Parathyroid adenoma (tissue), 2 donors: ENCODE measurements at regions not wholly inside any gene's neighbourhood (a gene's known extent, or its start where the extent isn't known, plus 50 kb on each side); places are given as distances from the start of the nearest gene placed in this dataset.

Source experiments
- H2AFZ ChIP-seq: fragments of 300-600 bp; sonication (generic); one replicate; pipeline ENCODE4 v1.7.0; 2017; ENCODE audit warnings: antibody characterized with exemption, mild to moderate bottlenecking
- H3K27ac ChIP-seq: fragments of 300-600 bp; sonication (generic); one replicate; pipeline ENCODE4 v1.7.0; 2017
- H3K27me3 ChIP-seq: fragments of 300-600 bp; sonication (generic); one replicate; pipeline ENCODE4 v1.7.0; 2017; ENCODE audit warnings: low read length; ENCODE audit not compliant: control insufficient read depth, insufficient read depth
- H3K36me3 ChIP-seq: fragments of 300-600 bp; sonication (generic); one replicate; pipeline ENCODE4 v1.7.0; 2017; ENCODE audit warnings: low read length; ENCODE audit not compliant: control insufficient read depth, insufficient read depth
- H3K4me1 ChIP-seq: fragments of 300-600 bp; sonication (generic); one replicate; pipeline ENCODE4 v1.7.0; 2017; ENCODE audit warnings: control low read depth
- H3K4me2 ChIP-seq: fragments of 300-600 bp; sonication (generic); one replicate; pipeline ENCODE4 v1.7.0; 2017; ENCODE audit warnings: low read length
- H3K4me3 ChIP-seq: fragments of 300-600 bp; sonication (generic); one replicate; pipeline ENCODE4 v1.7.0; 2017; ENCODE audit warnings: low read depth, low read length
- H3K79me2 ChIP-seq: fragments of 300-600 bp; sonication (generic); one replicate; pipeline ENCODE4 v1.7.0; 2017; ENCODE audit warnings: control low read depth
- H3K9ac ChIP-seq: fragments of 300-600 bp; sonication (generic); one replicate; pipeline ENCODE4 v1.7.0; 2017; ENCODE audit warnings: mild to moderate bottlenecking
- H3K9me3 ChIP-seq: fragments of 300-600 bp; sonication (generic); one replicate; pipeline ENCODE4 v1.7.0; 2017; ENCODE audit warnings: low read length; ENCODE audit not compliant: control insufficient read depth
- TF ChIP-seq, protein P1 (sequence below): fragments of 300-600 bp; sonication (generic); IDR thresholded peaks from one replicate; pipeline ENCODE4 v1.7.0; 2017; ENCODE audit warnings: antibody characterized with exemption, mild to moderate bottlenecking
- donor health status: primary hyperparathyroidism.

DNA sequence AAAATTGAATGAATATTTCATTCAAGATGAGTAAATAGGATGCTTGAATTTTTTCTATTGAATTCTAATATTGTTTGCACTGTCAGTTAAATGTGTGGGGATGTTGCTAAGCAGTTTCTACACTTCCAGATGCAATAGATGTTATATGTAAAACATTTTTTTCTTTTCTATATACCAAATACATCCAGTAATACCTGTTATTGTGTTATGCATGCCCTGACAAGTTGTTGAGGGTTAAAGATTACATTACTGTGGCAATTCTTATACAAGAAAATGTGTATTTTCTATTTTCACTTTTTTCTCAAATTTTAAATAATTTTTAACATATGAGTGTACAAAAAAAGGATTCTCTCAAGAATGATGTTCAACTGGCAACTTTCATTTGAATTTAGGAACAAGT lies 713.9 kb downstream of the GATA3 start:
- Histone ChIP-seq H3K9ac (no peak overlapping the region), H3K4me1 (no peaks in the 10 kb centered on the region), H3K27ac (no peak overlapping the region), H3K9me3 (no peaks in the 10 kb centered on the region), H3K4me3 (no peak overlapping the region), H3K4me2 (no peak overlapping the region), H3K36me3 (no peaks in the 10 kb centered on the region), H2AFZ (no peak overlapping the region), H3K27me3 (no peaks in the 10 kb centered on the region), H3K79me2 (no peaks in the 10 kb centered on the region)
- TF ChIP-seq, protein P1, sequence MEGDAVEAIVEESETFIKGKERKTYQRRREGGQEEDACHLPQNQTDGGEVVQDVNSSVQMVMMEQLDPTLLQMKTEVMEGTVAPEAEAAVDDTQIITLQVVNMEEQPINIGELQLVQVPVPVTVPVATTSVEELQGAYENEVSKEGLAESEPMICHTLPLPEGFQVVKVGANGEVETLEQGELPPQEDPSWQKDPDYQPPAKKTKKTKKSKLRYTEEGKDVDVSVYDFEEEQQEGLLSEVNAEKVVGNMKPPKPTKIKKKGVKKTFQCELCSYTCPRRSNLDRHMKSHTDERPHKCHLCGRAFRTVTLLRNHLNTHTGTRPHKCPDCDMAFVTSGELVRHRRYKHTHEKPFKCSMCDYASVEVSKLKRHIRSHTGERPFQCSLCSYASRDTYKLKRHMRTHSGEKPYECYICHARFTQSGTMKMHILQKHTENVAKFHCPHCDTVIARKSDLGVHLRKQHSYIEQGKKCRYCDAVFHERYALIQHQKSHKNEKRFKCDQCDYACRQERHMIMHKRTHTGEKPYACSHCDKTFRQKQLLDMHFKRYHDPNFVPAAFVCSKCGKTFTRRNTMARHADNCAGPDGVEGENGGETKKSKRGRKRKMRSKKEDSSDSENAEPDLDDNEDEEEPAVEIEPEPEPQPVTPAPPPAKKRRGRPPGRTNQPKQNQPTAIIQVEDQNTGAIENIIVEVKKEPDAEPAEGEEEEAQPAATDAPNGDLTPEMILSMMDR: no peak

DNA sequence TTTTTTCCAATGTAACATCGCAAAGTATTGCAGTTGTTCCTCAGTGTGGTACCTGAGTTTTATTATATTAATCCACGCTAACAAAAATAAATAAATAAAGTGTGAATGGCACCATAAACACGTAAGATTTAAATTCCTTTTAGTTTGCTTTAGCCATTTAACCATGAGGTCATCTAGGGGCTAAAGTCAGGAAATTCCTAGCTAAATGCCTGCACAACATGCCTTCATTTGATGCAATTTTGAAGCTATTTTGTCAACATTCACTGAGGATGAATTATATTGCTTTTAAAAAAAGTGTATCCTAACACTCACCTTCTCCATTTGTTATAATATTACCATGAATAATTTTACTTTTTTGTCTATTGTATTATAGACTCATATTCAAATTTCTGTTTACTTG lies 714.4 kb downstream of the GATA3 start:
- H3K4me3 ChIP-seq: no peak overlapping the region
- no peaks in the 10 kb centered on the region for H3K4me1 ChIP-seq
- no peak overlapping the region for H2AFZ ChIP-seq
- TF ChIP-seq, protein P1: no peak
- no peaks in the 10 kb centered on the region for H3K36me3 ChIP-seq
- H3K27ac ChIP-seq: no peak overlapping the region
- no peaks in the 10 kb centered on the region for H3K79me2 ChIP-seq
- H3K27me3 ChIP-seq: no peaks in the 10 kb centered on the region
- H3K9ac ChIP-seq: no peak overlapping the region
- H3K4me2 ChIP-seq: no peak overlapping the region
- no peaks in the 10 kb centered on the region for H3K9me3 ChIP-seq

DNA sequence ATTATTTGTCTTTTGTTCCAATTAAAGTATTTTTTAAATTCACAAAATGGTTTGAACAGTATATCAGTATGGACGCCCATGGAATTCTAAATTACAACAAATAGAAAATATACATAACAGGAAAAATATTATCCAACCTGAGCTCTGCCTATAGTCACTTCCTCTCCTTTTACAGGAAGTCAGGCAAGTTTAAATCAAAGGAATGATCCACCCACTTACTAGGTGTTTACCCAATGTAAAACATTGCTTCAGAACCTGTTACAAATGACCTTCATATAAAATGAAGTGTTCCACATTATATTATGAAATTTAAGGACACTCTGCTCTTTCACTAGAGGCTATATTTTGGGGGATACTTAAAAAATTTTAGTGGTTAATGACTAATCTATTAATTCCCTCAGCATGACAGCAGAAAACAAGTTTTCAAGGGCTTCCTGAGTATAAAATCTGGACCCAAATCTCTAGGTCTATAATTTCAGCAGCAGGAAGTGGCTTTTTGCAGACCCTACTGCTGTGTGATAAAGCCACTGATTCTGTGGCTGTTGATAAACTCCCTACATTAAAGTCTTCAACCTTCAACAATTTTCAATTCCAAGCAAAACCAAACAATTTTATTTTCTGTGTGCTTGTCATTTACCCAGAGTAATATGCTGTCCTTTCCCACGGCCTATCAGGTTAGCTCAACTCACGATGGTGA lies 722.6 kb downstream of the GATA3 start:
- no peaks in the 10 kb centered on the region for H3K36me3 ChIP-seq
- no peak overlapping the region for H3K27ac ChIP-seq
- H3K9ac ChIP-seq: no peak overlapping the region
- no peak overlapping the region for H3K4me2 ChIP-seq
- no peaks in the 10 kb centered on the region for H3K9me3 ChIP-seq
- TF ChIP-seq, protein P1: no peak
- H3K27me3 ChIP-seq: no peaks in the 10 kb centered on the region
- H2AFZ ChIP-seq: no peak overlapping the region
- no peaks in the 10 kb centered on the region for H3K79me2 ChIP-seq
- H3K4me1 ChIP-seq: no peaks in the 10 kb centered on the region
- H3K4me3 ChIP-seq: no peak overlapping the region

DNA sequence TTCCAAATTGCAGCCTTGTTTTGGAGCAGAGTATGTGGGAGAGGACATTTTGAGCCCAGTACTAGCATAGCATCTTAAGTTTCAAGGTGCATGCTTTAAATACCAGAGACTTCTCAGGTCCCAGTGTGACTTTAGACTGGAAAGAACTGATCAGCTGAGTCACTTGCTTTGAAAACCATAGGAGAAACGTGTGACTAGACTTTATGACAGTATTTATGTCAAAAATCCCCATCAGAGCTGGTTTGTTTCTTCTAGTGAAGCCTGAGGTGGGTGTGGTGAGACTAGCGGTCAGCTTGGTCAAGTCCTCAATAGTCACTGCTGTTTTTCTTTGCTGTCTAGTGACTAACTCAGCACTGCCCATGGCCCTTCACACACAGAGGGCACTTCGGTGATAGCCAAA lies 724.2 kb downstream of the GATA3 start:
- Histone ChIP-seq H3K27me3 (no peaks in the 10 kb centered on the region), H3K4me1 (no peaks in the 10 kb centered on the region), H3K27ac (no peak overlapping the region), H3K79me2 (no peaks in the 10 kb centered on the region), H3K4me2 (no peak overlapping the region), H3K9me3 (no peaks in the 10 kb centered on the region), H3K36me3 (no peaks in the 10 kb centered on the region), H3K4me3 (no peak overlapping the region), H2AFZ (no peak overlapping the region), H3K9ac (no peak overlapping the region)
- TF ChIP-seq, protein P1: no peak

DNA sequence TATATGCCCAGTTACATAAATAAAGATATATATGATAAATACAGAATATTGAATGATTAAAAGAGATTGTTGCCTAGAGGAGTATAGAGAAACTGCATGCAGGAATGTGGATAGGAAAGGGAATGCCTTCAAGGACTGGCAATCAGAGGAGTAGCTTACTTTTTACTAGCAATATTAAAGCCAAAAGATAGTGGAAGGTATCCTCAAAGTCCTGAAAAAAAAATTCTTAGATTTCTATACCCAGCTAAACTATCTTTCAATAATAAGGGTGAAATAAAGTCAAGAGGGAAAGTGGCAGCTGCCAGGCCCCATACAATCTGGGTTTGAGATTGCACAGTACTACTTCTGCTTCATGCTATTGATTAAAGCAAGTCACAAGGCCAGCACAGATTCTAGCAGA lies 733.2 kb downstream of the GATA3 start:
- no peak overlapping the region for H2AFZ ChIP-seq
- no peaks in the 10 kb centered on the region for H3K36me3 ChIP-seq
- H3K4me1 ChIP-seq: no peaks in the 10 kb centered on the region
- TF ChIP-seq, protein P1: no peak
- H3K9me3 ChIP-seq: no peaks in the 10 kb centered on the region
- no peaks in the 10 kb centered on the region for H3K79me2 ChIP-seq
- H3K4me2 ChIP-seq: no peak overlapping the region
- H3K27me3 ChIP-seq: no peaks in the 10 kb centered on the region
- no peak overlapping the region for H3K9ac ChIP-seq
- H3K27ac ChIP-seq: no peak overlapping the region
- H3K4me3 ChIP-seq: no peak overlapping the region
